GM12872 (cell line): ENCODE measurements at regions not wholly inside any gene's neighbourhood (a gene's known extent, or its start where the extent isn't known, plus 50 kb on each side); places are given as distances from the start of the nearest gene placed in this dataset.

Experiments
- CTCF ChIP-seq: IDR thresholded peaks from 3 replicates; pipeline ENCODE4 v1.5.1; 2011; ENCODE audit warnings: low read depth, mild to moderate bottlenecking, low read length, moderate library complexity; ENCODE audit not compliant: insufficient read depth

GRCh38 chr13:62431852-62432251, 1016.2 kb upstream of the PCDH20 start:
- no peak for TF ChIP-seq CTCF

GRCh38 chr13:62418872-62419271, 1003.2 kb upstream of the PCDH20 start:
- TF ChIP-seq CTCF, result no peak

GRCh38 chr13:62418376-62418775, 1002.7 kb upstream of the PCDH20 start:
- no peak for TF ChIP-seq CTCF

DNA sequence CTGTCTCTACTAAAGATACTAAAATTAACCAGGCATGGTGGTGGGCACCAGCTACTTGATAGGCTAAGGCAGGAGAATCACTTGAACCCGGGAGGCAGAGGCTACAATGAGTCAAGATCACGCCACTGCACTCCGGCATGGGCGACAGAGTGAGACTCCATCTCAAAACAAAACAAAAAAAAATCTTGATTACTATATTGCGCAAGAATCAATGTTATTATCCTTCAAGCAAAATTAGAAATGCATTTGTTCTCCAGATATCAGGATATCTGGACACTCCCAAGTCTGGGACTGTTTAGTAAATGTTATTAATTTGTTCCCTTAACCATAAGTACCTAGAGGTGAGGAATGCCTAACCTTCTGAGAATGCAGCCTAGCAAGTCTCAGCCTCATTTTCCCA, 992.2 kb upstream of the PCDH20 start:
- TF ChIP-seq CTCF, result no peak

DNA sequence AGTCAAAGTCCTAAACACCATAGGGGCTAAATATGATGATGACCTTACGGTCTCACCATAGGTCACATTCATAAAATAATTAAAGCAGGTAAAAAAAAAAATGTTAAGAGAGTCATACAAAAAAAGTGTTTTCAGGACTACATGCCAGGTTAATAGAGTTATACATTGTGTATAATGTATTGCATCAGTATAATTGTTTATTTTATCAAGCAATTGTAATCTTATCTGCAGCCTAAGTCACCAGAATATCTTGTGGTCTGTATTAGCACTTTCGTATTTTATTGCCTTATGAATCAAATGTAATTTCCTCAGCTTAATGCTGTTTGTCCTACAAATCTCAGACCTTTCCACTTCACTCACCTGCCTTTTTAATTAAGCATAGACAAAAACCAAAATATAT, 972.9 kb upstream of the PCDH20 start:
- no peak for TF ChIP-seq CTCF

DNA sequence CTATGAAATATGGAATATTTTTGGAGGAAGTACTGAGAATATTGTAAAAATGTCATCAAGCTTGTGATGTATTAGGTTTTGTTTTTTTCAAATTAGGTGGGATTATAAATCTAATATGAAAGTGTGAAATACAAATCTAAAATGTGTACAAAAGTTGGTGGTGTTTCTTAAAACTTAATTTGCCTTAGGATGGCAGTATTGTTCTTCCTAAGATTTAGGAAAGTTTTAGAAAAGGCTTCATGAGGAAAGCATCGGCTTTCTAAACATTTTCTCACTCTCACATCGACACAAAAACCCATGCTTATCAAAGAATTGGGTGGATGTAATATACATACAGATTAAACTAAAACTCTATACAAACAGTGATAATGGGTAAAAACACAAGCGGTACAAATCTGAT, 972.0 kb upstream of the PCDH20 start:
- no peak for TF ChIP-seq CTCF

- TF ChIP-seq CTCF, result no peak
These were observed 962.2 kb upstream of the PCDH20 start for GRCh38 chr13:62377838-62378237.

GRCh38 chr13:62375653-62376052, 960.0 kb upstream of the PCDH20 start:
- no peak for TF ChIP-seq CTCF
